GM12801 (cell line): ENCODE measurements at regions not wholly inside any gene's neighbourhood (a gene's known extent, or its start where the extent isn't known, plus 50 kb on each side); places are given as distances from the start of the nearest gene placed in this dataset.

Source experiments
- TF ChIP-seq, protein P1 (sequence below): IDR thresholded peaks from one replicate; pipeline ENCODE4 v1.5.1; 2011; ENCODE audit warnings: control low read depth; ENCODE audit not compliant: insufficient read length; ENCODE audit errors: extremely low read depth

DNA sequence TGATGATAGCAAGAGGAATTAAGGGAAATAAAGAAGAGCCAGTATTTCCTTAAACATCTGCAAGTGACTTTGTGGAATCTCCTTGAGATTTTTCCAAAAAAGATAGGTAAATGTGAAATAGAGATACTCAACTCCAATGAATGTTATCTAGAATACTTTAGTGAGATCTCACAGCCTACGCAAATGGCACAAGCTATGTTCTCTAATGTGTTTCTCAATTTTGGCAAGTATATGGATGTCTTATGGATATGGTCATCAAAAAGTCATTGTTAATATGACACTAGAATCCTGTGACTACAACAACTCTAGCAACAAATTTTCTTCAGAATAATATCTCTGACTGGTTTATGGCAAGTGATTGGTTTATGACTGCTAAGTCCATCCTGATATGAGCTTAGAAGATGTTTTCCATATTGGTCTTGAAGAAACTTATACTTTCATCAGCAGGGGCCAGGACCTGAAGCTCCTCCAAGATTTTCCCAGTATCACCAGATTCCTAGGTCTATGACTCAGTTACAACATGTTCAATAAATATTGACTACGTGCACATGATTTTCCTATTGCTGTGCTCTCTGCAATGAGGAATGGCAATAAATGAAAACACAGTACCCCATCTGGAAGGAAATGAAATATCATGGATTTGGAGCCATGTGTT lies 170.9 kb upstream of the THBS1 start:
- TF ChIP-seq, protein P1, sequence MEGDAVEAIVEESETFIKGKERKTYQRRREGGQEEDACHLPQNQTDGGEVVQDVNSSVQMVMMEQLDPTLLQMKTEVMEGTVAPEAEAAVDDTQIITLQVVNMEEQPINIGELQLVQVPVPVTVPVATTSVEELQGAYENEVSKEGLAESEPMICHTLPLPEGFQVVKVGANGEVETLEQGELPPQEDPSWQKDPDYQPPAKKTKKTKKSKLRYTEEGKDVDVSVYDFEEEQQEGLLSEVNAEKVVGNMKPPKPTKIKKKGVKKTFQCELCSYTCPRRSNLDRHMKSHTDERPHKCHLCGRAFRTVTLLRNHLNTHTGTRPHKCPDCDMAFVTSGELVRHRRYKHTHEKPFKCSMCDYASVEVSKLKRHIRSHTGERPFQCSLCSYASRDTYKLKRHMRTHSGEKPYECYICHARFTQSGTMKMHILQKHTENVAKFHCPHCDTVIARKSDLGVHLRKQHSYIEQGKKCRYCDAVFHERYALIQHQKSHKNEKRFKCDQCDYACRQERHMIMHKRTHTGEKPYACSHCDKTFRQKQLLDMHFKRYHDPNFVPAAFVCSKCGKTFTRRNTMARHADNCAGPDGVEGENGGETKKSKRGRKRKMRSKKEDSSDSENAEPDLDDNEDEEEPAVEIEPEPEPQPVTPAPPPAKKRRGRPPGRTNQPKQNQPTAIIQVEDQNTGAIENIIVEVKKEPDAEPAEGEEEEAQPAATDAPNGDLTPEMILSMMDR = no peak

DNA sequence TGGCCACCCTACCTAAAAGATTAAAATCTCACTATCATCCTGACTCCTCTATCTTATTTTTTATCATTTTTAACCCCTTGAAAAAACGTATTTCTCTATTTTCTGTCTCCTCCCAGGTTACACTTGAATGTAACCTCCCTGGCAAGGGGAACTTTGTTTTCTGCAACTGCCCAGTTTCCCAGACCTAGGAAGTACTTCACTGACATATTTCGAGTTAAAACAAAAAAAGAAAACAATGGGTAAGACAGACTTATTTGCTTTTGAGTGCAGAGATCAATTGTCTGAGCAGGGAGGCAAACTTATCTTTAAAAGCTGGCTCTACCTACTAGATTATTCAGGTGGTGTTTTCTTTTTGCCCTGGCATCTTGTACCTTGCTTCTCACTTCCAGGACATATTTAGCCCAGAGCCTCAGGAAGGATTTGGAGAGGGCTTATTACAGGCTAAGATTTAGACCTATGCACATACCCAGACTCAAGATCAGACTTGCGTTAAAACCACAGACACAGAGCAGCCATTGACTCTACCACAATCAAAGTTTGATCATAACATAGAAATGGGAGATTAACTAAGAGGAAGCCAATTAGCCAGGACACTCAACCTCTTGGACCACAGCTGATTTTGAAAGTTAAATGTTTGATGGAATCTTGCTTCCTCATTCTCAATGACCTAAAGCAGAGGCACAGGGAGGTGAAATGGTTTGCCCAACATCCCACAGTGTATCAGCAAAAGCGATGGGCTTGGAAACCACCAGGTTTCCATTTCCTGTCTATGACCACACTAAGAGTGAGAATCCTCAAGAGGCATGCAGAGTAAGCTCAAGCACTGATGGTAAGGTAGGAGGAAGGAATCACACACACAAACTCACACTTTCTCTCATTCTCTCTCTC lies 169.5 kb upstream of the THBS1 start:
- TF ChIP-seq, protein P1 = no peak

GRCh38 chr15:39413558-39413957 lies 167.3 kb upstream of the THBS1 start:
- TF ChIP-seq, protein P1 = no peak

- TF ChIP-seq, protein P1 = no peak
These were observed 166.7 kb upstream of the THBS1 start for GRCh38 chr15:39414201-39414600.

- TF ChIP-seq, protein P1 = no peak
These were observed 165.2 kb upstream of the THBS1 start for GRCh38 chr15:39415634-39416033.

GRCh38 chr15:39416258-39416657 lies 164.6 kb upstream of the THBS1 start:
- TF ChIP-seq, protein P1 = no peak

- TF ChIP-seq, protein P1 = no peak
These were observed 163.3 kb upstream of the THBS1 start for GRCh38 chr15:39417366-39418134.
